Activated B cell treated with CpG ODN at 0.5 μM for 24 hours (primary cell): ENCODE measurements at regions not wholly inside any gene's neighbourhood (a gene's known extent, or its start where the extent isn't known, plus 50 kb on each side); places are given as distances from the start of the nearest gene placed in this dataset.

ENCODE experiments used
- ATAC-seq: fragments of 200-7000 bp; cut with Tn5 transposase; one replicate; pipeline ENCODE4 v1.10.0; 2021; ENCODE audit warnings: low read depth, mild to moderate bottlenecking, moderate library complexity
- CTCF ChIA-PET: fragments of 350-600 bp; sonication (Branson Sonifier 250); formaldehyde crosslinking; loops from one replicate; lab custom pipeline; 2021; ENCODE audit warnings: antibody characterized with exemption; lab: Charles Lee
- POLR2A ChIA-PET: fragments of 350-600 bp; sonication (Branson Sonifier 250); formaldehyde crosslinking; loops from one replicate; lab custom pipeline; 2021; ENCODE audit warnings: antibody characterized with exemption; lab: Charles Lee
- DNase-seq: peaks from one replicate; pipeline ENCODE4 v3.0.0; 2022
- H3K27ac Mint-ChIP-seq: one replicate; pipeline ENCODE4 v1.8.0; 2020; ENCODE audit warnings: mixed read lengths
- H3K27me3 Mint-ChIP-seq: one replicate; pipeline ENCODE4 v1.8.0; 2021; ENCODE audit warnings: mixed read lengths
- H3K36me3 Mint-ChIP-seq: one replicate; pipeline ENCODE4 v1.8.0; 2021; ENCODE audit warnings: low read depth, mixed read lengths
- H3K4me1 Mint-ChIP-seq: one replicate; pipeline ENCODE4 v1.8.0; 2021; ENCODE audit warnings: mixed read lengths
- H3K4me3 Mint-ChIP-seq: one replicate; pipeline ENCODE4 v1.8.0; 2020; ENCODE audit warnings: mild to moderate bottlenecking, mixed read lengths
- H3K9me3 Mint-ChIP-seq: one replicate; pipeline ENCODE4 v1.8.0; 2020; ENCODE audit warnings: mixed read lengths
- intact Hi-C: fragments of 100-400 bp; cut with micrococcal nuclease; formaldehyde crosslinking; loops from one replicate; pipeline ENCODE4 v1.15.1; 2024
- TF ChIP-seq, protein P1 (sequence below): fragments of 200-600 bp; IDR thresholded peaks from one replicate; pipeline ENCODE4 v1.8.0; 2022; ENCODE audit warnings: antibody characterized with exemption, mild to moderate bottlenecking

DNA sequence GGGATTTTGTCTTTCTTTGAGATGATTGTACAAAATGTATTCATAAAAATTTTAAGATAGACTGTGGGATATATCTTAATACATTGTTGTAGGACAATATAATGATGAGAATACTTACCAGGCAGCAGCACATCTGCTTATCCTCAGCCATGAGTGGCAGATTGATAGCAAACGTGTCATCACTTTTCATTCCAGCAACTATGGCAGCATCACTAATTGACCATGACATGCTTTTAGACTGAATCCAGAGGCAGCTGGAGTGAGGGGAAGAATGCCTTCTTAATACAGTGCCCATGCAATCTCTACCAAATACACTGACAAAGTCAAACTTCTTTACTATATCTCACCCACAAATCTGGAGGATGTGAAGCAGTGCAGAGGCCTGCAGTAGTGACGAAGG lies 755.2 kb upstream of the RAG2 start:
- H3K4me3 Mint-ChIP-seq, result no peak overlapping the region
- H3K27me3 Mint-ChIP-seq, result no peaks in the 10 kb centered on the region
- no peak overlapping the region for H3K27ac Mint-ChIP-seq
- no peaks in the 10 kb centered on the region for H3K36me3 Mint-ChIP-seq
- no peaks in the 10 kb centered on the region for H3K4me1 Mint-ChIP-seq
- POLR2A ChIA-PET, result no interaction called here
- TF ChIP-seq, protein P1, sequence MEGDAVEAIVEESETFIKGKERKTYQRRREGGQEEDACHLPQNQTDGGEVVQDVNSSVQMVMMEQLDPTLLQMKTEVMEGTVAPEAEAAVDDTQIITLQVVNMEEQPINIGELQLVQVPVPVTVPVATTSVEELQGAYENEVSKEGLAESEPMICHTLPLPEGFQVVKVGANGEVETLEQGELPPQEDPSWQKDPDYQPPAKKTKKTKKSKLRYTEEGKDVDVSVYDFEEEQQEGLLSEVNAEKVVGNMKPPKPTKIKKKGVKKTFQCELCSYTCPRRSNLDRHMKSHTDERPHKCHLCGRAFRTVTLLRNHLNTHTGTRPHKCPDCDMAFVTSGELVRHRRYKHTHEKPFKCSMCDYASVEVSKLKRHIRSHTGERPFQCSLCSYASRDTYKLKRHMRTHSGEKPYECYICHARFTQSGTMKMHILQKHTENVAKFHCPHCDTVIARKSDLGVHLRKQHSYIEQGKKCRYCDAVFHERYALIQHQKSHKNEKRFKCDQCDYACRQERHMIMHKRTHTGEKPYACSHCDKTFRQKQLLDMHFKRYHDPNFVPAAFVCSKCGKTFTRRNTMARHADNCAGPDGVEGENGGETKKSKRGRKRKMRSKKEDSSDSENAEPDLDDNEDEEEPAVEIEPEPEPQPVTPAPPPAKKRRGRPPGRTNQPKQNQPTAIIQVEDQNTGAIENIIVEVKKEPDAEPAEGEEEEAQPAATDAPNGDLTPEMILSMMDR, result no peak
- CTCF ChIA-PET, result no interaction called here
- intact Hi-C loops, result no loop called here
- peaks cover 5% of the 10 kb centered on the region for H3K9me3 Mint-ChIP-seq
- ATAC-seq, result no peak
- no peak for DNase-seq

DNA sequence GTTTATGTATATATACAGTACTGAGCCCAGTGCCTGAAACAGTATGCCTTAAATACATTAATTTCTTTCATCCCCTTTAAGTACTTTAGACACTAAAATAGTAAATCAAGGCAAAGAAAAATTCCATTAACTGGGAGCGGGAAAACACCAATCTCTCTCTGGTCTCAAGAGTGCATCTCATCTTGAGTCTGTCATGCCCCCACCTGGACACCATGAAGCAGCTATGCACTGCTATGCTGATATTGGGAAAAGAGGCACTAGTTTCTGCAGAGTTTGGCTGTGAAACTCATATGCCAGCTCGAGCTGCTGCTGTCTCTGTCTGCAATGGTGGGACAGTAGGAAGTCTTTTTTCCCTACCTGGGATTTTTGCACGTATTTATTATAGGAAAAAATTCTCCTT lies 754.4 kb upstream of the RAG2 start:
- Mint-ChIP-seq H3K36me3 (no peaks in the 10 kb centered on the region), H3K27me3 (no peaks in the 10 kb centered on the region), H3K9me3 (peaks cover 2% of the 10 kb centered on the region), H3K4me3 (no peak overlapping the region), H3K4me1 (no peaks in the 10 kb centered on the region), H3K27ac (no peak overlapping the region)
- intact Hi-C loops, result no loop called here
- ChIA-PET CTCF (no interaction called here), POLR2A (no interaction called here)
- DNase-seq (no peak), ATAC-seq (no peak)
- TF ChIP-seq, protein P1, result no peak

DNA sequence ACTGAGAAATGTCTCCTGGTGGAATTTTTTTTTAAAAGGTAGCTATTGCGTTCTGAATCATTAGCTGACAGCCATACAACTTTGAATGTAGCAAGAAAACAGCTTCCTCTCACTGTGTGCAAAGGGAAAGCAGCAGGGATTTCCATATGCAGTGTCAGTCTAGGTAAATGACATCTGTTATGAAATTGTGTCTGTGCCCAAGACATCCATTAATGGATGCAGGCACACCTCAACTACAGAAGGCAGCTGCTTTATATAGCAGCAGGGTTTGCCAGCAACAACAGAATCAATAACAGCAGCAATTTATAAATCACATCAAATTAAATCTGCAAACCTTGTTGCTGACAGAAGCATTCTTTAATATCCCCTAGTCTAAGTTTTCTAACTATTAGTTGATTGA lies 745.3 kb upstream of the RAG2 start:
- no peak overlapping the region for H3K27ac Mint-ChIP-seq
- intact Hi-C loops, result no loop called here
- no peaks in the 10 kb centered on the region for H3K27me3 Mint-ChIP-seq
- no peaks in the 10 kb centered on the region for H3K4me1 Mint-ChIP-seq
- no peak overlapping the region for H3K4me3 Mint-ChIP-seq
- H3K36me3 Mint-ChIP-seq, result no peaks in the 10 kb centered on the region
- ChIA-PET CTCF (no interaction called here), POLR2A (no interaction called here)
- no peak for DNase-seq
- no peak for ATAC-seq
- peaks cover 8% of the 10 kb centered on the region for H3K9me3 Mint-ChIP-seq
- TF ChIP-seq, protein P1, result no peak

DNA sequence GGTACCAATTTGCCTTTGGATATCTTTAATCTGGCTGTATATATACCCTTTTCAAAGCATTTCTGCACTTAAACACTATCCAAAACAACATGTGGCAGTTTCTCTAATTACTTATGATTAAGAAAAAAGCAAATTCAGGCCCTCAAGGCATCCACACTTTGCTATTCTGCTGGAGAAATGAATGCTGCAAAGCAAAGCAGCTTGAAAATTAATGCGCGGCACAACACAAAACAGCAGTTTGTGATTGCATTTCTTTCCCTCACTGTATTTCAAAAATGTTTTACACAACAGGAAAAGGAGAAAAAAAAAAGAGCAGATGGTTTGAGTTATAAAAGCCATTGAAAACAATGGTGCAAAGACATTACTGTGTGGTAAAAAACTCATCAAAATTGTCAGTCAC lies 738.4 kb upstream of the RAG2 start:
- DNase-seq (no peak), ATAC-seq (no peak)
- no peaks in the 10 kb centered on the region for H3K4me1 Mint-ChIP-seq
- intact Hi-C loops, result no loop called here
- POLR2A ChIA-PET, result no interaction called here
- H3K27ac Mint-ChIP-seq, result no peak overlapping the region
- H3K9me3 Mint-ChIP-seq, result peaks cover 9% of the 10 kb centered on the region
- CTCF ChIA-PET, result no interaction called here
- TF ChIP-seq, protein P1, result no peak
- H3K4me3 Mint-ChIP-seq, result no peak overlapping the region
- H3K36me3 Mint-ChIP-seq, result no peaks in the 10 kb centered on the region
- H3K27me3 Mint-ChIP-seq, result no peaks in the 10 kb centered on the region

DNA sequence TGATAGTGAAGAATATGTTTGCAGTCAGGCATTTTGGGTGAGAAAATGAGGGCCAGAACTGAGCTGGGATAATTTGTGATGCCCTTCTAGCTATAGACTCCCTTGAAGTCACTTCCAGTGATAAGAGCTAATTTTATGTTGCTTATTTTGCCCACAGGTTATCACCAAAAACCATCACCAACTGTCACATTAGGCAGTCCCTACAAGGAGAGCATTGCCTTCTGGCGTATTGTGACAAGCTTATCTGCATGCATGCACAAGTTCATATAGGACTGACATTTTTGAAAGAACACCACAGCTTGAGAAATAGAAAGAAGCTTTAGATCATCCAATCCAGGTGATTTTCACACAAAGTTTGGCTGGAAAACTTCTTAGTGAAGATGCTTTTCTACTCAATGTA lies 735.3 kb upstream of the RAG2 start:
- Mint-ChIP-seq H3K4me1 (no peaks in the 10 kb centered on the region), H3K4me3 (no peak overlapping the region), H3K9me3 (peaks cover 12% of the 10 kb centered on the region), H3K36me3 (no peaks in the 10 kb centered on the region), H3K27ac (no peak overlapping the region), H3K27me3 (no peaks in the 10 kb centered on the region)
- intact Hi-C loops, result no loop called here
- no peak for ATAC-seq
- TF ChIP-seq, protein P1, result no peak
- CTCF ChIA-PET, result no interaction called here
- POLR2A ChIA-PET, result no interaction called here
- DNase-seq, result no peak
